HCT116 (cell line): ENCODE measurements at regions not wholly inside any gene's neighbourhood (a gene's known extent, or its start where the extent isn't known, plus 50 kb on each side); places are given as distances from the start of the nearest gene placed in this dataset.

ENCODE experiments used
- ATAC-seq: fragments of 200-7000 bp; cut with Tn5 transposase; 2 replicates; pipeline ENCODE4 v1.9.1; 2020; ENCODE audit warnings: mild to moderate bottlenecking, moderate library complexity
- BruUV-seq: library from RNA; stranded (reverse); fragments of 400-500 nt; replicated peaks from 2 replicates; lab custom pipeline; 2021; lab: Mats Ljungman, UMichigan
- CTCF ChIA-PET: fragments of 300-600 bp; sonication (Branson Sonifier 250); formaldehyde crosslinking; loops from one replicate; lab custom pipeline; 2021; ENCODE audit warnings: antibody characterized with exemption; lab: Charles Lee
- POLR2A ChIA-PET: fragments of 300-600, 350-600 bp; sonication (Branson Sonifier 250); formaldehyde crosslinking; loops from one replicate; lab custom pipeline; 2021; ENCODE audit warnings: antibody characterized with exemption; lab: Charles Lee
- RAD21 ChIA-PET, 2 experiments: fragments of 300-600 bp; sonication (Branson Sonifier 250); formaldehyde crosslinking; loops; one replicate each; lab custom pipeline; 2023; ENCODE audit warnings: low total read pairs in 2 of 2; ENCODE audit not compliant: uncharacterized antibody in 2 of 2, unreplicated experiment in 2 of 2, low non-redundant PET in 1 of 2; lab: Charles Lee
- DNase-seq: peaks from one replicate; pipeline ENCODE4 v3.0.0-alpha.2; 2010; ENCODE audit warnings: low read depth, low spot score
- H2AFZ ChIP-seq: fragments of 200-600 bp; shearing (Covaris generic), sonication (generic); 2 replicates; pipeline ENCODE4 v1.6.1; 2017; ENCODE audit warnings: low read depth, mixed run types, mixed read lengths, antibody characterized with exemption, low read length; ENCODE audit not compliant: poor library complexity, severe bottlenecking
- H3K27ac ChIP-seq: 2 replicates; pipeline ENCODE4 v1.5.1; 2012; ENCODE audit warnings: low read depth, low read length
- H3K27me3 ChIP-seq: fragments of 200-600 bp; sonication (generic); 2 replicates; pipeline ENCODE4 v1.6.1; 2016; ENCODE audit warnings: mixed run types, low read length, mixed read lengths; ENCODE audit not compliant: insufficient read depth
- H3K36me3 ChIP-seq, 2 experiments: fragments of 200-500 bp in 1 of 2; fragments of 200-600 bp in 1 of 2; sonication (Bioruptor generic) in 1 of 2; sonication (generic) in 1 of 2; 2 replicates each; pipeline versions ENCODE4 v1.5.1 to v1.6.1; 2014 to 2016; ENCODE audit warnings: low read length in 2 of 2, inconsistent platforms in 1 of 2, mixed read lengths in 1 of 2, mixed run types in 1 of 2; ENCODE audit not compliant: insufficient read depth in 2 of 2, control insufficient read depth in 1 of 2
- H3K4me1 ChIP-seq, 2 experiments: fragments of 200-600 bp in 1 of 2; sonication (generic) in 1 of 2; 2 replicates each; pipeline versions ENCODE4 v1.5.1 to v1.6.1; 2012 to 2017; ENCODE audit warnings: low read length in 2 of 2, inconsistent platforms in 1 of 2, mild to moderate bottlenecking in 1 of 2, mixed read lengths in 1 of 2, mixed run types in 1 of 2, moderate library complexity in 1 of 2; ENCODE audit not compliant: insufficient read depth in 2 of 2, control insufficient read depth in 1 of 2
- H3K4me2 ChIP-seq: fragments of 200-600 bp; sonication (generic); 2 replicates; pipeline ENCODE4 v1.6.1; 2017; ENCODE audit warnings: mixed run types, low read length, mixed read lengths
- H3K4me3 ChIP-seq, 2 experiments: fragments of 200-600 bp in 1 of 2; sonication (generic) in 1 of 2; replicated peaks in 1 of 2; 2 replicates each; pipeline ENCODE4 v1.5.1; 2011 to 2016; ENCODE audit warnings: low read length in 2 of 2, control low read depth in 1 of 2, low read depth in 1 of 2, mild to moderate bottlenecking in 1 of 2, mixed read lengths in 1 of 2, mixed run types in 1 of 2
- H3K79me2 ChIP-seq: fragments of 200-600 bp; sonication (generic); 2 replicates; pipeline ENCODE4 v1.6.1; 2017; ENCODE audit warnings: mild to moderate bottlenecking, mixed run types, low read length, moderate library complexity, mixed read lengths; ENCODE audit not compliant: insufficient read depth
- H3K9ac ChIP-seq: fragments of 200-600 bp; sonication (generic); 2 replicates; pipeline ENCODE4 v1.6.1; 2016; ENCODE audit warnings: low read length, mixed read lengths
- H3K9me2 ChIP-seq: fragments of 200-600 bp; sonication (generic), shearing (Covaris generic); 2 replicates; pipeline ENCODE4 v1.6.1; 2017; ENCODE audit warnings: mixed run types, mild to moderate bottlenecking, moderate library complexity; ENCODE audit not compliant: insufficient read depth
- H3K9me3 ChIP-seq, 2 experiments: fragments of 200-500 bp in 1 of 2; fragments of 200-600 bp in 1 of 2; sonication (Bioruptor generic) in 1 of 2; sonication (generic) in 1 of 2; 2 replicates each; pipeline ENCODE4 v1.6.1; 2014 to 2017; ENCODE audit warnings: low read length in 2 of 2, mixed read lengths in 2 of 2, inconsistent platforms in 1 of 2, low read depth in 1 of 2, mild to moderate bottlenecking in 1 of 2, mixed run types in 1 of 2, moderate library complexity in 1 of 2; ENCODE audit not compliant: control insufficient read depth in 1 of 2, insufficient read depth in 1 of 2
- H4K20me1 ChIP-seq: fragments of 200-600 bp; sonication (generic), shearing (Covaris generic); 2 replicates; pipeline ENCODE4 v1.6.1; 2017; ENCODE audit warnings: mixed run types, mild to moderate bottlenecking, moderate library complexity; ENCODE audit not compliant: insufficient read depth
- CBX3 ChIP-seq: IDR thresholded peaks from 2 replicates; pipeline ENCODE4 v1.6.1; 2012; ENCODE audit warnings: low read depth
- CEBPB ChIP-seq: IDR thresholded peaks from 2 replicates; pipeline ENCODE4 v1.6.1; 2012; ENCODE audit warnings: low read depth
- EGR1 ChIP-seq: IDR thresholded peaks from 2 replicates; pipeline ENCODE4 v1.6.1; 2012; ENCODE audit warnings: low read depth
- ELF1 ChIP-seq: IDR thresholded peaks from 2 replicates; pipeline ENCODE4 v1.6.1; 2012; ENCODE audit warnings: low read depth, borderline replicate concordance
- EZH2 ChIP-seq: fragments of 200-600 bp; sonication (generic); IDR thresholded peaks from 2 replicates; pipeline ENCODE4 v1.6.1; 2017; ENCODE audit warnings: antibody characterized with exemption, mixed run types
- EZH2phosphoT487 ChIP-seq: fragments of 200-600 bp; IDR thresholded peaks from 2 replicates; pipeline ENCODE4 v1.6.1; 2018; ENCODE audit warnings: antibody characterized with exemption, borderline replicate concordance
- FOSL1 ChIP-seq: IDR thresholded peaks from 2 replicates; pipeline ENCODE4 v1.6.1; 2012; ENCODE audit warnings: low read depth
- JUND ChIP-seq: IDR thresholded peaks from 2 replicates; pipeline ENCODE4 v1.6.1; 2012
- MAX ChIP-seq: IDR thresholded peaks from 2 replicates; pipeline ENCODE4 v1.6.1; 2012
- POLR2A ChIP-seq: IDR thresholded peaks from 2 replicates; pipeline ENCODE4 v1.7.0; 2011; ENCODE audit warnings: borderline replicate concordance; ENCODE audit not compliant: insufficient read depth, insufficient read length; ENCODE audit errors: extremely low read depth
- POLR2AphosphoS5 ChIP-seq: IDR thresholded peaks from 2 replicates; pipeline ENCODE4 v1.6.1; 2011; ENCODE audit warnings: mild to moderate bottlenecking, low read depth, low read length, moderate library complexity
- RAD21 ChIP-seq: IDR thresholded peaks from 2 replicates; pipeline ENCODE4 v1.6.1; 2012; ENCODE audit warnings: low read depth, mild to moderate bottlenecking
- SIN3A ChIP-seq: IDR thresholded peaks from 2 replicates; pipeline ENCODE4 v1.6.1; 2012; ENCODE audit warnings: low read depth
- TCF7L2 ChIP-seq: IDR thresholded peaks from 2 replicates; pipeline ENCODE4 v1.7.0; 2011; ENCODE audit warnings: borderline replicate concordance, inconsistent platforms; ENCODE audit not compliant: insufficient read depth, insufficient read length; ENCODE audit errors: extremely low read depth
- ZBTB33 ChIP-seq: IDR thresholded peaks from 2 replicates; pipeline ENCODE4 v1.6.1; 2011; ENCODE audit warnings: mild to moderate bottlenecking, low read length, moderate library complexity; ENCODE audit not compliant: insufficient replicate concordance; ENCODE audit errors: extremely low read depth
- ZFX ChIP-seq: fragments of 450-650 bp; IDR thresholded peaks from 2 replicates; pipeline ENCODE4 v1.6.1; 2017
- ZNF274 ChIP-seq: fragments of 200-500 bp; sonication (Bioruptor generic); IDR thresholded peaks from 2 replicates; pipeline ENCODE4 v1.6.1; 2014; ENCODE audit warnings: mild to moderate bottlenecking, low read depth, low read length, inconsistent platforms
- intact Hi-C: fragments of 100-400 bp; cut with micrococcal nuclease; formaldehyde crosslinking; loops from 2 replicates; pipeline ENCODE4 v1.10.0; 2022
- TF ChIP-seq, protein P1 (sequence below): IDR thresholded peaks from 2 replicates; pipeline ENCODE4 v1.6.1; 2012; ENCODE audit warnings: low read depth
- TF ChIP-seq, protein P2 (sequence below), 3 experiments: fragments of 200-600 bp in 1 of 3; sonication (generic) in 1 of 3; IDR thresholded peaks in 2 of 3; conservative IDR thresholded peaks in 1 of 3; 2 replicates each; pipeline ENCODE4 v1.5.1; 2012 to 2017; ENCODE audit warnings: low read depth in 2 of 3, low read length in 2 of 3, antibody characterized with exemption in 1 of 3, borderline replicate concordance in 1 of 3, control low read depth in 1 of 3, mild to moderate bottlenecking in 1 of 3, mixed read lengths in 1 of 3, mixed run types in 1 of 3, moderate library complexity in 1 of 3; ENCODE audit not compliant: insufficient read depth in 1 of 3

- no peak overlapping the region for H3K4me3 ChIP-seq
- H3K27ac ChIP-seq = no peak overlapping the region
- no peaks in the 10 kb centered on the region for H3K79me2 ChIP-seq
- ChIA-PET POLR2A (no interaction called here), CTCF (no interaction called here), RAD21 (no interaction called here)
- no peak overlapping the region for H3K9ac ChIP-seq
- BruUV-seq = no TSS peak
- H2AFZ ChIP-seq = no peak overlapping the region
- no peak overlapping the region for H3K4me2 ChIP-seq
- no peak for TF ChIP-seq EZH2phosphoT487
- TF ChIP-seq EZH2 = no peak
- no peak for TF ChIP-seq POLR2A
- TF ChIP-seq CEBPB = no peak
- TF ChIP-seq FOSL1 = no peak
- TF ChIP-seq, protein P1, sequence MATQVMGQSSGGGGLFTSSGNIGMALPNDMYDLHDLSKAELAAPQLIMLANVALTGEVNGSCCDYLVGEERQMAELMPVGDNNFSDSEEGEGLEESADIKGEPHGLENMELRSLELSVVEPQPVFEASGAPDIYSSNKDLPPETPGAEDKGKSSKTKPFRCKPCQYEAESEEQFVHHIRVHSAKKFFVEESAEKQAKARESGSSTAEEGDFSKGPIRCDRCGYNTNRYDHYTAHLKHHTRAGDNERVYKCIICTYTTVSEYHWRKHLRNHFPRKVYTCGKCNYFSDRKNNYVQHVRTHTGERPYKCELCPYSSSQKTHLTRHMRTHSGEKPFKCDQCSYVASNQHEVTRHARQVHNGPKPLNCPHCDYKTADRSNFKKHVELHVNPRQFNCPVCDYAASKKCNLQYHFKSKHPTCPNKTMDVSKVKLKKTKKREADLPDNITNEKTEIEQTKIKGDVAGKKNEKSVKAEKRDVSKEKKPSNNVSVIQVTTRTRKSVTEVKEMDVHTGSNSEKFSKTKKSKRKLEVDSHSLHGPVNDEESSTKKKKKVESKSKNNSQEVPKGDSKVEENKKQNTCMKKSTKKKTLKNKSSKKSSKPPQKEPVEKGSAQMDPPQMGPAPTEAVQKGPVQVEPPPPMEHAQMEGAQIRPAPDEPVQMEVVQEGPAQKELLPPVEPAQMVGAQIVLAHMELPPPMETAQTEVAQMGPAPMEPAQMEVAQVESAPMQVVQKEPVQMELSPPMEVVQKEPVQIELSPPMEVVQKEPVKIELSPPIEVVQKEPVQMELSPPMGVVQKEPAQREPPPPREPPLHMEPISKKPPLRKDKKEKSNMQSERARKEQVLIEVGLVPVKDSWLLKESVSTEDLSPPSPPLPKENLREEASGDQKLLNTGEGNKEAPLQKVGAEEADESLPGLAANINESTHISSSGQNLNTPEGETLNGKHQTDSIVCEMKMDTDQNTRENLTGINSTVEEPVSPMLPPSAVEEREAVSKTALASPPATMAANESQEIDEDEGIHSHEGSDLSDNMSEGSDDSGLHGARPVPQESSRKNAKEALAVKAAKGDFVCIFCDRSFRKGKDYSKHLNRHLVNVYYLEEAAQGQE = no peak
- no peak for TF ChIP-seq ZNF274
- TF ChIP-seq TCF7L2 = no peak
- TF ChIP-seq CBX3 = no peak
- no peak for TF ChIP-seq POLR2AphosphoS5
- TF ChIP-seq, protein P2, sequence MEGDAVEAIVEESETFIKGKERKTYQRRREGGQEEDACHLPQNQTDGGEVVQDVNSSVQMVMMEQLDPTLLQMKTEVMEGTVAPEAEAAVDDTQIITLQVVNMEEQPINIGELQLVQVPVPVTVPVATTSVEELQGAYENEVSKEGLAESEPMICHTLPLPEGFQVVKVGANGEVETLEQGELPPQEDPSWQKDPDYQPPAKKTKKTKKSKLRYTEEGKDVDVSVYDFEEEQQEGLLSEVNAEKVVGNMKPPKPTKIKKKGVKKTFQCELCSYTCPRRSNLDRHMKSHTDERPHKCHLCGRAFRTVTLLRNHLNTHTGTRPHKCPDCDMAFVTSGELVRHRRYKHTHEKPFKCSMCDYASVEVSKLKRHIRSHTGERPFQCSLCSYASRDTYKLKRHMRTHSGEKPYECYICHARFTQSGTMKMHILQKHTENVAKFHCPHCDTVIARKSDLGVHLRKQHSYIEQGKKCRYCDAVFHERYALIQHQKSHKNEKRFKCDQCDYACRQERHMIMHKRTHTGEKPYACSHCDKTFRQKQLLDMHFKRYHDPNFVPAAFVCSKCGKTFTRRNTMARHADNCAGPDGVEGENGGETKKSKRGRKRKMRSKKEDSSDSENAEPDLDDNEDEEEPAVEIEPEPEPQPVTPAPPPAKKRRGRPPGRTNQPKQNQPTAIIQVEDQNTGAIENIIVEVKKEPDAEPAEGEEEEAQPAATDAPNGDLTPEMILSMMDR (IDR thresholded peaks at IDR 0.05 in 2 of 3, conservative IDR thresholded peaks at IDR 0.05 in 1 of 3; ENCODE audit: borderline replicate concordance in 1 of 3, insufficient read depth in 1 of 3, low read depth in 2 of 3, low read length in 2 of 3) = no peak
- TF ChIP-seq RAD21 = no peak
- no peak for TF ChIP-seq ELF1
- no peak for TF ChIP-seq MAX
- no peak for TF ChIP-seq SIN3A
- no peak for TF ChIP-seq ZFX
- no peak for TF ChIP-seq ZBTB33
- TF ChIP-seq EGR1 = no peak
- no peak for TF ChIP-seq JUND
- intact Hi-C loops = no loop called here
- 0 out of 2 replicates have a peak, but pooled peaks cover 3% of the 10 kb centered on the region for H3K9me2 ChIP-seq
- ATAC-seq (no peak), DNase-seq (no peak)
- H3K27me3 ChIP-seq = no peaks in the 10 kb centered on the region
- H3K9me3 ChIP-seq = no peaks in the 10 kb centered on the region
- no peaks in the 10 kb centered on the region for H4K20me1 ChIP-seq
- no peaks in the 10 kb centered on the region for H3K4me1 ChIP-seq
- H3K36me3 ChIP-seq = no peaks in the 10 kb centered on the region
Observed at GRCh38 chr7:120180221-120180620, 92.8 kb upstream of the KCND2 start.
